EL (cell line): ENCODE measurements at regions not wholly inside any gene's neighbourhood (a gene's known extent, or its start where the extent isn't known, plus 50 kb on each side); places are given as distances from the start of the nearest gene placed in this dataset.

Experiments
- DNase-seq: peaks from one replicate; pipeline ENCODE4 v3.0.0-alpha.2; 2016

- no peak for DNase-seq
These were observed 274.4 kb downstream of the NFKBIZ start for GRCh38 chr3:102123590-102124190.

DNA sequence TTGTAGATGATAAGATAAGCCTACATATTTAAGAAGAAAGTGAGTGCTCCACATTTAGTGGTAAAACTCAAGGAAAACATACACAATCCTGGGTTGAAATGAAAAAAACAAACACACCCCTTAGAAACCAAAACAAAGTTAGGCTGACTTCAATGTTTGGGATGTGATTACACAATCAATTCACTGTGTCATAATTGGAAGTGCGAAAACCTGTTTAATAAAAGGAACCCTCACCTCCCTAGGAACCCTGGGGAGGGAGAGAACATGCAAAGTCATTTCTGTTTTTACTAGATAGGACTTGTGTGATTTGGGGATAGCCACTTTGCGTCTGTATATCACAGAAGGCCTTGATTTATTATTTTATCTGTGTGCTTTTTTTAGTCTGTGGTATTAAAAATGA is 275.0 kb downstream of the NFKBIZ start:
- DNase-seq, result peak; percentile 19

GRCh38 chr3:102124704-102125103 is 275.4 kb downstream of the NFKBIZ start:
- DNase-seq, result no peak

DNA sequence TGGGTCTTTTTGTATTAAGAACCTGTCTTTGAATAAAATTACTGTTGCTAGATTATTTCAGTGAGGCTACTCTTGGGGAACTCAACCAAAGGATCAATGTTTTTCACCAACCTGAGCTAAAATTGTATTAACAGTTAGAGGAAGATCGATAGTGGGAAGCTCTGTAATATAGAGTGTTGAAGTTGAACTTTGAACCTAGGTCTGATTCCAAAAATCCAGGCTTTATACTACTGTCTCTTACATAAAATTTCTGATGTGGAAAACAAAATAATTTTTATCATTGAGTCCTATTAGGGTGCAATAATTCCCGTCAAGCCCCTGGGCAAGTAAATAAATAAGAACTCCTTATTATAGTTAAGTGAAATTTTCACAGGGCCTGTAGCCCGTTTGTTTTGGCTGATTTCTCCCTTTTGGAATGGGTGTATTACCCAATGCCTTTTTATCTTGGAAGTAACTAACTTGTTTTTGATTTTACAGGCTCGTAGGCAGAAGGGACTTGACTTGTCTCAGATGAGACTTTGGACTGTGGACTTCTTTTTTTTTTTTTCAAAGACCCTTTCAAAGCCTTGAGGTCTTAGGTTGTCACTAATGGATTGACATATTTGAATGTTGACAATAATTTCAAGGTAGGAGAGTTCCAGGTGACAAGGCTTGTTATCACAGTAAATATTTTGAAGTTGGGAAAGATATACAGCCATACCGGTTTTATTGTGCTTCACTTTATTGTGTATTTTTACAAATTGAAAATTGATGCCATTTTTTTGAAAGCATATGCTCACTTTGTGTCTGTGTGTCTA is 276.1 kb downstream of the NFKBIZ start:
- no peak for DNase-seq

DNA sequence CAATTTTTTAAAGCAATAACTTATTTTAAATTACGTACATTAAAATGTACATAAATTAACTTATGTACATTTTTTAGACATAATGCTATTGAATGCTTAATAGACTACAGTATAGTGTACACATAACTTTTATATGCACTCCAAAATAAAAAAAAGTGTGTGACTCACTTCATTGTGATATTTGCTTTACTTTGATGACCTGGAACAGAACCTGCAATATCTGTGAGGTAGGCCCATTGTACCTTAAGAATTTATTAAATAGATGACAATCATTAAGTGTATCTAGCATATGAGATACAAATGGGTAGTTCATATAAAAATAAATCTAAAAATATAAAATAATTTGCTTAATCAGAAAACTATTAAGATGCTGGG is 276.7 kb downstream of the NFKBIZ start:
- DNase-seq, result no peak

- DNase-seq, result peak; percentile 69
These were observed 280.7 kb downstream of the NFKBIZ start for GRCh38 chr3:102129760-102130608.

GRCh38 chr3:102132370-102132769 is 283.1 kb downstream of the NFKBIZ start:
- no peak for DNase-seq

- DNase-seq, result no peak
These were observed 284.1 kb downstream of the NFKBIZ start for GRCh38 chr3:102133376-102133775.

DNA sequence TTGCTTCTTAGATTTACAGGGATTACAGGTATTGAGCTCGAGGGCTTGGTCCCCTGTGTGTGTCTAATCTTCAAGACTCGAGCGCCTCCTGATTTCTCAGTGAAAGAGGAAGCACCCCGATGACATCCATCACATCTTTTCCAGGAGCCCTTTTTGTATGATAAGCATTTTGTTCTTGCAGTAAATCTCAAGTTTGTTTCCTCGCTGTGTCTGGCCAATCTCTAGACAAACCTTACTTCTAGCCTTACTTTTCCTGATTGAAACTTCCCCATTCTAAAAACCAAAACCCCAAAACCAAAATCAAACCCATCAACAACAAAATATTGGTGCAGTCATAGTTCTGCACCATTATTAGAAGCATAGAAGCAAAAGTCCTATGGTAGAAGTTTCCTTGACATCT is 286.0 kb downstream of the NFKBIZ start:
- DNase-seq, result no peak

- no peak for DNase-seq
These were observed 286.9 kb downstream of the NFKBIZ start for GRCh38 chr3:102136183-102136582.

DNA sequence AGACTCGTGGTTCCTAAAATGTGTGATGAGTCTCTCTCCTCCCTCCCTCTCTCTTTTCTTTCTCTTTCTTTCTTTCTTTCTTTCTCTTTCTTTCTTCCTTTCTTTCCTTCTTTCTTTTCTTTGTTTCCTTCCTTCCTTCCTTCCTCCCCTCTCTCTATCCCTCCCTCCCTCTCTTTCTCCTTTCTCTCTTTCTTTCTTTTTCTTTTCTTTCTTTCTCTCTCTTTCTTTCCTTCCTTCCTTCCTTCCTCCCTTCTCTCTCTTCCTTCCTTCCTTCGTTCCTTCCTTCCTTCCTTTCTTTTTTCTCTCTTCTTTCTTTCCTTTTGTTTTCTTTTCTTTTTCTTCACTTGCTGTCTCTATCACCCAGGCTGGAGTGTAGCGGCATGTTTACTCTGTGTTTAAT is 290.8 kb downstream of the NFKBIZ start:
- no peak for DNase-seq

GRCh38 chr3:102141096-102141927 is 292.0 kb downstream of the NFKBIZ start:
- DNase-seq, result peak; percentile 41

DNA sequence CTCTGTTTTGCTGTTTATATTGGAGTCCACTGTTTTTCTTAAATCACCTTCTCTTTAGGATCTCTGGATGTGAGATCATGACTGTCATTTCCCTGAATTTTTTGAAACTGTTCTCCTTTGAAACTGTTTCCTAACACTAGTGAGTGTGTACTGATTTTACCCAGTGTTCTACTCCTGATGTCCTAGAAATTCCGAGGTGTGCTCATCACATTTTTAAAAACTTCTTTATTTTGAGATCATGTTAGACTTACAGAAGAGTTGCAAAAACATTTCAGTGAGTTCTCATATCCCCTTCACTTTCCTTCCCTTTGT is 292.6 kb downstream of the NFKBIZ start:
- DNase-seq, result no peak

DNA sequence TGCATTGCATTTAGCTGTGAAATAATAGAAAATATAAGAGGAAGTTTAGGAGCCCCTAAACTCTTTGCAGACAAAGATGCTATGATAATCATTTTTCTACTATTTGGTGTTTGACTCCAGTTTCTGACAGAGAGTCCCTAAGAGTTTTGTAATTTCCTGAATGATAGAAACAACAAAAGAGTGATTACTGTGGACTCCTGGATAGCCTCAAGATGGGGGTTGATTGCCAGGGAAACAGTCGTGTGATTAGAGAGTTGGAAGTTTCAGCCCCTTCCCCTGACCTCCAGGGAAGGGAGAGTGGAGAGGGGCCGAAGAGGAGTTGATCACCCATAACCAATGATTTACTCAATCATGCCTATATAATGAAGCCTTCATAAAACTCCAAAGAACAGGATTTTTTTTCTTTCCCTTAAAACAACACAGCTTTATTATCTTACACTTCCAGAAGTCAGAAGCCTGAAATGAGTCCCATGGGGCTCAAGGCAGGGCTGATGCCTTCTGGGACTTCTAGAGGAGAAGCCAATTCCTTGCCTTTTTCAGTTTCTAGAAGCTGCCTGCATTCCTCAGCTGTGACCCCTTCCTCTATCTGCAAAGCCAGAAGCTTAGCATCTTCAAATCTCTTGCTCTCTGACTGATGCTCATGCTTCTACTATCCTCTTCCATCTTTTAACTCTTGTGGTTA is 292.3 kb upstream of the ZPLD1 start:
- DNase-seq, result no peak

DNA sequence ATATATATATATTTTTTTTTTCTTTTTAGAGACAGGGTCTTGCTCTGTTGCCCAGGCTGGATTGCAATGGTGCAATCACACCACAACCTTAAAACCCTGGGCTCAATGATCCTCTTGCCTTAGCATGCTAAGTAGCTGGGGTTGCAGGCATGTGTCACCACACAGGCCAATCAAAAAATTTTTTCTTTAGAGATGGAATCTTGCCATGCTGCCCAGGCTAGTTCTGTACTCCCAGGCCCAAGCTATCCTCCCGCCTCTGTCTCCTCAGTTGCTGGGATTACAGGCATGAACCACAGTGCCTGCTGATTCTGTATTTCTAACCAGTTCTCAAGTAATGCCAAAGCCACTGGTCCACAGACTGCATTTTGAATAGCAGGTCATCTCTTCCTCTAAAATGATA is 291.3 kb upstream of the ZPLD1 start:
- no peak for DNase-seq

DNA sequence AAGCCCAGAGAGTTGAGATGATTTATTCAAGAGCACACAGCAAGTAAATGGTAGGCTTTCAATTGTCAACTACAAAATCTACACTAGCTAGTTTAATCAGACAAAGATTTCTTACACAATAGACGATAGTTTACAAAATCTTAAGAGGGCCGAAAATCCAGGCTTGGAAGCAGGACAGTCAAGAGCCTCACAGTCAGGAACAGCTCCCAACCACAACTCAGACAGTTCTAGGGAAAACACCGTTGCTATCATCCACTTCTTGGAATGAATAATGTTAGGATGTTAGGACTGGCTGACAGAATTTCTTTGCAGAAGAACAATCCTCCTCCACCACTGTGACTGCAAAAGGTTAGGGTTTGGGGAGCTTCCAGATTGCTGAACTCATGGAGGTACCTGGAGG is 290.8 kb upstream of the ZPLD1 start:
- no peak for DNase-seq

GRCh38 chr3:102148598-102149337 is 286.0 kb upstream of the ZPLD1 start:
- DNase-seq, result no peak

GRCh38 chr3:102151935-102152334 is 282.9 kb upstream of the ZPLD1 start:
- DNase-seq, result no peak

DNA sequence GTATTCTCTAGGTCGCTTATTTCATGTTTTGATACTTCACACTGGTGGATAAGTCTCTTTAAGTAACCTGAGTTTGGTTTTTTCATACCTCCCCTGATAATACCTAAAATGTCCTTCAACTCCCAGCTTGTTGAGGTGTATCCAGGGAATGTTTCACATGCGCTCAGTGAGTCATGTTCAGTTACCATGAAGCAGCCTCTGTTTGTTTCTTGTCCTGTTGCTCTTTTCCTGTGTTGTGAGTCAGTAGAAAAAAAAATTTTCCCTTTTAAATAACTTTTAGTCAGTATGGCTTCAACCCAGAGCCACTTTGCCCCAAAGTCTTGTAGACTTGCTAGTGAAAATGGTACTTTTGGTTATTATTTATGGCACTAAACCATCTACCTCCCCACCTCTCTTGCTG is 278.4 kb upstream of the ZPLD1 start:
- DNase-seq, result peak; percentile 69

DNA sequence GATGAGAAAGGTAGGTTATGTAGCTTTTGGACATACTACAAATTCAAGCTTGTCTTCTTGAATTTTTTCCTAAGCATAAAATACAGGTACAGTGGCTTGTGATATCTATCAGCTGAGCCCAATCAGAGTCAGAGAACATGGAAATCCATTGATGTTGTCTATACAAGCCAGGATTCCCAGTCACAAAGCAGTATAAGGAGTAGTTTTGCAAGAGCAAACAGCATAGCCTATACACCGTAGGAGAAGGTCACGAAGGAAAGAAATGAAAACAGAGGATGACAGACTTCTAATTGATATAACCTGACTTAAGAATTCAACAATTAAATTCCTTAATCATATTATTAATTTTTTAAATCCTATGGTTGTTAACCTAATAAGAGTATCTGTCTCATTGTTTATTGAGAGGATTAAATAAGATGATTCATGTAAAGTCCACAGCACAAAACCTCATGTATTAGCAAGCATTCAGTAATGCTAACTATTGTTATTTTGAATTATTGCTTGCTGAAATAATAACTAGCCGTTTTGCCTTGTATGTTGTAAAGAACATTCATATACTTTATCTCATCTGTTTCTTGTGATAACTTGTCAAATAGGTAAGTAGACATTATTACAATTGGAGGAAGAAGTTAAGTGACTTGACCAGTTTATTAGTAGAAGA is 276.6 kb upstream of the ZPLD1 start:
- DNase-seq, result peak; percentile 10

DNA sequence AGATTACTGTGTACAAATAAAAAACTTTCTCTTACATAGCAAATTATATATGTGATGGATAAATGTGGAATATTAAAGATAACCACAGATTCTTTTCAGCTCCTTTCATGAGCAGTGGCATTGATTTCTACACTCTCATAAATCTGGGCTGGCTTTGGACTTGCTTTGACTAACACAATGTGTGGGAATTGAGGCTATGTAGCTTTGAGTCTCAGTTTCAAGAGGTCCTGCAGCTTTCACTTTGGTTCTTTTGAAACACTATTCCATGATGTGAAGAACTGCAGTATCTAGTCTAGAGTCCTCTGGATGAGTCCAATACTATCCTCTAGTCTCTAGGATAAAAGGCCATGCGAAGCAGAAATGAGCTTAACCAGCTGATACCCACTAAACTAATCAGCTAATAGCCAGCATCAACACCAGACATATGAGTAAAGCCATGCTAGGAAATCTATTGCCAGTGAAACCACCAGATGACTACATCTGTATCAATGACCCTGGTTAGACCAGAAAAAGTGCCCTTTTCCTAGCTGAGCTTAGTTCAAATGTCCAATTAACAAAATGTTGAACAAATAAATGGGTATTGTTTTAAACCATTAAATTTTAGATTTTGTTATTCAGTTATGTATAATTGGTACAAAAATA is 274.9 kb upstream of the ZPLD1 start:
- no peak for DNase-seq
